HepG2 (cell line): ENCODE measurements at regions not wholly inside any gene's neighbourhood (a gene's known extent, or its start where the extent isn't known, plus 50 kb on each side); places are given as distances from the start of the nearest gene placed in this dataset.
"Not testable (repeated sequence)": the region's sequence is repeated elsewhere in the genome, so short reads cannot be mapped to it uniquely, and the experiment has no call there.

Source experiments
- BHLHE40 ChIP-seq: IDR thresholded peaks from 2 replicates; pipeline ENCODE4 v1.6.1; 2011; ENCODE audit warnings: low read length, improper control_type of control experiment
- FOXC1 ChIP-seq: sonication (generic); formaldehyde crosslinking; IDR thresholded peaks from 2 replicates; pipeline ENCODE4 v1.8.0; 2022; ENCODE audit warnings: mild to moderate bottlenecking, missing genetic modification reagents, borderline replicate concordance
- PAX8 ChIP-seq: sonication (generic); formaldehyde crosslinking; IDR thresholded peaks from 2 replicates; pipeline ENCODE4 v1.8.0; 2022; ENCODE audit warnings: mild to moderate bottlenecking, missing genetic modification reagents, borderline replicate concordance
- SIN3A ChIP-seq: IDR thresholded peaks from 2 replicates; pipeline ENCODE4 v1.6.1; 2011; ENCODE audit warnings: low read depth, mild to moderate bottlenecking, control low read depth, low read length, borderline replicate concordance
- ZNF3 ChIP-seq: IDR thresholded peaks from 2 replicates; pipeline ENCODE4 v1.7.0; 2017; ENCODE audit warnings: inconsistent platforms
- TF ChIP-seq, protein P1 (sequence below): sonication (generic); formaldehyde crosslinking; IDR thresholded peaks from 2 replicates; pipeline ENCODE4 v1.5.0; 2020; ENCODE audit warnings: mild to moderate bottlenecking, missing genetic modification reagents, moderate library complexity
- TF ChIP-seq, protein P2 (sequence below): IDR thresholded peaks from 2 replicates; pipeline ENCODE4 v1.6.1; 2012; ENCODE audit warnings: inconsistent platforms
- TF ChIP-seq, protein P3 (sequence below): sonication (generic); formaldehyde crosslinking; IDR thresholded peaks from 2 replicates; pipeline ENCODE4 v1.4.0; 2020; ENCODE audit warnings: missing genetic modification reagents

DNA sequence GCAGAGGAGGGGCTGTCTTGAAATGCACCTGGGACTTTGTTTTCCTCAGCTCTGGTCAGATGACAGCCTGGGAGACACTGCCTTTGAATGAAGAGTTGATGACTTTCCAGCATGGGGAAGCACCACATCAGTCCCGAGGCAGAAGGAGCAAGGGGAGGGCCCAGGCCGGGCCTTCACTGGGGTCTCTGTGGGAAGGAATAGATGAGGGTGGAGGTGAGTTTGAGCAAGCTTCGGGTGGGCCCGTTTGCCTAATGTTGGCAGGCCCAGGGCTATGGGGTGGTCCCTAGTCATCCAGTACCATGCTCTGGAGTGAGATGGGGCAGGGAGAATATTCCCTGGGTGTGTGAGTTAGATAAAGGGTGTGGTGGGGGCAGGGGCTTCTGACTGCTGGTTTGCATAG lies 100.4 kb upstream of the RUFY1 start:
- not testable (repeated sequence) for TF ChIP-seq SIN3A; BHLHE40; FOXC1 (CRISPR knock-in tag); PAX8 (CRISPR knock-in tag); ZNF3 (CRISPR knock-in tag)
- TF ChIP-seq, protein P1, sequence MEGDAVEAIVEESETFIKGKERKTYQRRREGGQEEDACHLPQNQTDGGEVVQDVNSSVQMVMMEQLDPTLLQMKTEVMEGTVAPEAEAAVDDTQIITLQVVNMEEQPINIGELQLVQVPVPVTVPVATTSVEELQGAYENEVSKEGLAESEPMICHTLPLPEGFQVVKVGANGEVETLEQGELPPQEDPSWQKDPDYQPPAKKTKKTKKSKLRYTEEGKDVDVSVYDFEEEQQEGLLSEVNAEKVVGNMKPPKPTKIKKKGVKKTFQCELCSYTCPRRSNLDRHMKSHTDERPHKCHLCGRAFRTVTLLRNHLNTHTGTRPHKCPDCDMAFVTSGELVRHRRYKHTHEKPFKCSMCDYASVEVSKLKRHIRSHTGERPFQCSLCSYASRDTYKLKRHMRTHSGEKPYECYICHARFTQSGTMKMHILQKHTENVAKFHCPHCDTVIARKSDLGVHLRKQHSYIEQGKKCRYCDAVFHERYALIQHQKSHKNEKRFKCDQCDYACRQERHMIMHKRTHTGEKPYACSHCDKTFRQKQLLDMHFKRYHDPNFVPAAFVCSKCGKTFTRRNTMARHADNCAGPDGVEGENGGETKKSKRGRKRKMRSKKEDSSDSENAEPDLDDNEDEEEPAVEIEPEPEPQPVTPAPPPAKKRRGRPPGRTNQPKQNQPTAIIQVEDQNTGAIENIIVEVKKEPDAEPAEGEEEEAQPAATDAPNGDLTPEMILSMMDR (CRISPR knock-in tag), result not testable (repeated sequence)
- TF ChIP-seq, protein P2, sequence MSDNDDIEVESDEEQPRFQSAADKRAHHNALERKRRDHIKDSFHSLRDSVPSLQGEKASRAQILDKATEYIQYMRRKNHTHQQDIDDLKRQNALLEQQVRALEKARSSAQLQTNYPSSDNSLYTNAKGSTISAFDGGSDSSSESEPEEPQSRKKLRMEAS, result not testable (repeated sequence)
- TF ChIP-seq, protein P3, sequence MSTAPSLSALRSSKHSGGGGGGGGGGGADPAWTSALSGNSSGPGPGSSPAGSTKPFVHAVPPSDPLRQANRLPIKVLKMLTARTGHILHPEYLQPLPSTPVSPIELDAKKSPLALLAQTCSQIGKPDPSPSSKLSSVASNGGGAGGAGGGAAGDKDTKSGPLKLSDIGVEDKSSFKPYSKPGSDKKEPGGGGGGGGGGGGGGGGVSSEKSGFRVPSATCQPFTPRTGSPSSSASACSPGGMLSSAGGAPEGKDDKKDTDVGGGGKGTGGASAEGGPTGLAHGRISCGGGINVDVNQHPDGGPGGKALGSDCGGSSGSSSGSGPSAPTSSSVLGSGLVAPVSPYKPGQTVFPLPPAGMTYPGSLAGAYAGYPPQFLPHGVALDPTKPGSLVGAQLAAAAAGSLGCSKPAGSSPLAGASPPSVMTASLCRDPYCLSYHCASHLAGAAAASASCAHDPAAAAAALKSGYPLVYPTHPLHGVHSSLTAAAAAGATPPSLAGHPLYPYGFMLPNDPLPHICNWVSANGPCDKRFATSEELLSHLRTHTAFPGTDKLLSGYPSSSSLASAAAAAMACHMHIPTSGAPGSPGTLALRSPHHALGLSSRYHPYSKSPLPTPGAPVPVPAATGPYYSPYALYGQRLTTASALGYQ (CRISPR knock-in tag), result not testable (repeated sequence)
